DND-41 (cell line): ENCODE measurements at regions not wholly inside any gene's neighbourhood (a gene's known extent, or its start where the extent isn't known, plus 50 kb on each side); places are given as distances from the start of the nearest gene placed in this dataset.

Source experiments
- ATAC-seq: fragments of 200-7000 bp; cut with Tn5 transposase; 3 replicates; pipeline ENCODE4 v1.9.1; 2021; ENCODE audit warnings: low read depth; ENCODE audit not compliant: insufficient read depth
- DNase-seq: peaks from one replicate; pipeline ENCODE4 v3.0.0-alpha.2; 2020
- H2AFZ ChIP-seq: 2 replicates; pipeline ENCODE4 v1.6.0; 2012; ENCODE audit warnings: low read depth, low read length
- H3K27ac ChIP-seq: 2 replicates; pipeline ENCODE4 v1.5.1; 2012; ENCODE audit warnings: low read length, inconsistent platforms
- H3K27me3 ChIP-seq: fragments of 200-600 bp; sonication (generic); 2 replicates; pipeline ENCODE4 v1.6.0; 2012; ENCODE audit warnings: low read length, mild to moderate bottlenecking, inconsistent platforms; ENCODE audit not compliant: insufficient read depth, poor library complexity
- H3K36me3 ChIP-seq: 2 replicates; pipeline ENCODE4 v1.5.1; 2012; ENCODE audit warnings: low read length, inconsistent platforms; ENCODE audit not compliant: insufficient read depth
- H3K4me1 ChIP-seq: 2 replicates; pipeline ENCODE4 v1.5.1; 2012; ENCODE audit warnings: mild to moderate bottlenecking, low read length; ENCODE audit not compliant: insufficient read depth
- H3K4me2 ChIP-seq: 2 replicates; pipeline ENCODE4 v1.6.0; 2012; ENCODE audit warnings: mild to moderate bottlenecking, moderate library complexity, low read length, inconsistent platforms; ENCODE audit not compliant: insufficient read depth
- H3K4me3 ChIP-seq, 2 experiments: fragments of 200-600 bp in 1 of 2; shearing (Covaris generic) in 1 of 2; 2 replicates each; pipeline ENCODE4 v1.5.1; 2012 to 2016; ENCODE audit warnings: inconsistent platforms in 2 of 2, low read length in 2 of 2, mild to moderate bottlenecking in 2 of 2, low read depth in 1 of 2, moderate library complexity in 1 of 2
- H3K79me2 ChIP-seq: 2 replicates; pipeline ENCODE4 v1.6.0; 2012; ENCODE audit warnings: low read length, inconsistent platforms; ENCODE audit not compliant: insufficient read depth
- H3K9ac ChIP-seq: 2 replicates; pipeline ENCODE4 v1.6.0; 2012; ENCODE audit warnings: low read depth, mild to moderate bottlenecking, inconsistent platforms, low read length, moderate library complexity
- H3K9me3 ChIP-seq: 2 replicates; pipeline ENCODE4 v1.5.1; 2012; ENCODE audit warnings: low read length, moderate library complexity, mild to moderate bottlenecking, inconsistent platforms; ENCODE audit not compliant: insufficient read depth, severe bottlenecking
- H4K20me1 ChIP-seq: 2 replicates; pipeline ENCODE4 v1.6.0; 2012; ENCODE audit warnings: low read length; ENCODE audit not compliant: insufficient read depth
- EZH2 ChIP-seq: IDR thresholded peaks from 3 replicates; pipeline ENCODE4 v1.6.1; 2012; ENCODE audit warnings: borderline replicate concordance, low read depth, mild to moderate bottlenecking, moderate library complexity, low read length, inconsistent platforms; ENCODE audit not compliant: severe bottlenecking
- TF ChIP-seq, protein P1 (sequence below): IDR thresholded peaks from 2 replicates; pipeline ENCODE4 v1.5.1; 2012; ENCODE audit warnings: borderline replicate concordance, low read length, moderate library complexity, mild to moderate bottlenecking; ENCODE audit not compliant: poor library complexity, severe bottlenecking; ENCODE audit errors: extremely low read depth

DNA sequence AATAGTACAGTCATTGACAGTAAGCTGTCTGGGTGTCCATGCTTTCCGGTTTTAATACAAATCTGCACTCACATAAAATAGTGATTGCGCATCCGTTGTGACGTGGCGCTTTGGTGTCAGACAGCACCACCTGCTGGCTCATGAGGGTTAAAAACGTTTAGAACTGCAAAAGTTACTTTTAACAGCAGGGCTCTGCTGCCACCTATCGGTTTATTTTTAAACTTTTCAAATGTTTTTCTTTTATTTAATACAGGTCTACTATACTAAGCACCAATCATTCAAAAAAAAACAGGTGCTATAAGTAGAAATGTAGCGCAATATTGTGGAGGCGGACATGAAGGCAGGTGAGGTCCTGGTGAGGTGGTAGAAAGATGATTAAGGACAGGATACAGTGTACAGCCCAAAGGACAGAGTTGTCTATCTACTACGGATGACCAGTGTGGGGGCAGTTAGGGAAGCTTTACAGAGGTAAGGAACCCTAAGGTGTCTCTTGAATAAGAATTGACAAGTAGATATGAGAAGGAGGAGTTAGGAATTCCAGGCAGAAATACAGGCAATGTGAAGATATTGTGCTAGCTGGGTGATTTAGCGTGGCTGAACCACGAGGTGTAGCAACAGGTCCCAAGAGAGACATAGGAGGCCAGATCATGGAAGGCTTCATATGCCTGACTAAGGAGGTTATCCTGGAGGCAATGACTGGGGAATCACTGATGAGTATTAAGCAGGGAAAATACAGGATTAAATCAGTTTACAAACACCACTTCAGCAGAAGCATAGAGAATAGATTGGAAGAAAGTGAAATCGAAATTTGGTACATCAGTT lies 91.5 kb upstream of the PRB2 start:
- Histone ChIP-seq H3K9me3 (no peaks in the 10 kb centered on the region), H3K27ac (no peak overlapping the region), H3K9ac (no peak overlapping the region), H3K36me3 (no peaks in the 10 kb centered on the region), H3K4me1 (peaks cover 4% of the 10 kb centered on the region), H3K79me2 (no peaks in the 10 kb centered on the region), H3K27me3 (no peaks in the 10 kb centered on the region), H4K20me1 (no peaks in the 10 kb centered on the region), H2AFZ (no peak overlapping the region), H3K4me3 (no peak overlapping the region), H3K4me2 (peak overlapping the region; percentile 24; the same call in 1 of the 2 replicates)
- no peak for TF ChIP-seq EZH2
- TF ChIP-seq, protein P1, sequence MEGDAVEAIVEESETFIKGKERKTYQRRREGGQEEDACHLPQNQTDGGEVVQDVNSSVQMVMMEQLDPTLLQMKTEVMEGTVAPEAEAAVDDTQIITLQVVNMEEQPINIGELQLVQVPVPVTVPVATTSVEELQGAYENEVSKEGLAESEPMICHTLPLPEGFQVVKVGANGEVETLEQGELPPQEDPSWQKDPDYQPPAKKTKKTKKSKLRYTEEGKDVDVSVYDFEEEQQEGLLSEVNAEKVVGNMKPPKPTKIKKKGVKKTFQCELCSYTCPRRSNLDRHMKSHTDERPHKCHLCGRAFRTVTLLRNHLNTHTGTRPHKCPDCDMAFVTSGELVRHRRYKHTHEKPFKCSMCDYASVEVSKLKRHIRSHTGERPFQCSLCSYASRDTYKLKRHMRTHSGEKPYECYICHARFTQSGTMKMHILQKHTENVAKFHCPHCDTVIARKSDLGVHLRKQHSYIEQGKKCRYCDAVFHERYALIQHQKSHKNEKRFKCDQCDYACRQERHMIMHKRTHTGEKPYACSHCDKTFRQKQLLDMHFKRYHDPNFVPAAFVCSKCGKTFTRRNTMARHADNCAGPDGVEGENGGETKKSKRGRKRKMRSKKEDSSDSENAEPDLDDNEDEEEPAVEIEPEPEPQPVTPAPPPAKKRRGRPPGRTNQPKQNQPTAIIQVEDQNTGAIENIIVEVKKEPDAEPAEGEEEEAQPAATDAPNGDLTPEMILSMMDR: peak; percentile 92
- ATAC-seq (peak; percentile 93), DNase-seq (peak; percentile 81)

DNA sequence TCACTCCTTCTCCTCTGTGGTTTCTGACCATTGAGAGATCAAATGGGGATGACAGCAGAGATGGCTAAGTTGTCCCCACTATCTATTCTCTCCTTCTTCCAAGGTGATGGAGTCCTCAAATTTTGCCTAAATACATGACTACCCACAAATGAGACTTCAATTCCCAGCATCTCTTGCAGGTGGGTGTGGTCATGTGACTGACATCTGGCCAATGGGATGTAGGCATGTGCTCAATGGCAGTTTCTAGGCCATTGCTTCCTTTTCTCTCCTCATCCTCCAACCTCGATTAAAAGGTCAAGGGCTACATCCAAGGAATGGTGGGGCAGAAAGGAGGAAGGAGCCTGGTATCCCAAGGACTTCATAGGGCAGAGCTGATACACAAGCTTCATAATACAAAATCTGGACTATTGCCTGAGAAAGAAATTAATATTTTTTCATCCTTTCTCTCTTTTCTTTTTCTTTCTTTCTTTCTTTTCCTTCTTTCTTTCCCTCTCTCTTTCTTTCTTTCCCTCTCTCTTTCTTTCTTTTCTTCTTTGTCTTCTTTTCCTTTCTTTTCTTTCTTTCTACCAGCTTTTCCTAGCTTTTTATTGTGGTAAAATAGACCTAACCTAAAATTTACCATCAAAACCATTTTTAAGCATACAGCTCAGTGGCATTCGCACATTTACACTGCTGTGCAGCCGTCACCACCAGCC lies 100.9 kb upstream of the PRB2 start:
- Histone ChIP-seq H3K27me3 (no peaks in the 10 kb centered on the region), H3K27ac (no peak overlapping the region), H3K9ac (no peak overlapping the region), H3K79me2 (no peaks in the 10 kb centered on the region), H3K4me1 (no peaks in the 10 kb centered on the region), H3K4me3 (no peak overlapping the region), H3K36me3 (no peaks in the 10 kb centered on the region), H4K20me1 (no peaks in the 10 kb centered on the region), H2AFZ (no peak overlapping the region), H3K4me2 (no peak overlapping the region), H3K9me3 (no peaks in the 10 kb centered on the region)
- TF ChIP-seq EZH2: no peak
- TF ChIP-seq, protein P1: no peak
- ATAC-seq: no peak
- DNase-seq: no peak

DNA sequence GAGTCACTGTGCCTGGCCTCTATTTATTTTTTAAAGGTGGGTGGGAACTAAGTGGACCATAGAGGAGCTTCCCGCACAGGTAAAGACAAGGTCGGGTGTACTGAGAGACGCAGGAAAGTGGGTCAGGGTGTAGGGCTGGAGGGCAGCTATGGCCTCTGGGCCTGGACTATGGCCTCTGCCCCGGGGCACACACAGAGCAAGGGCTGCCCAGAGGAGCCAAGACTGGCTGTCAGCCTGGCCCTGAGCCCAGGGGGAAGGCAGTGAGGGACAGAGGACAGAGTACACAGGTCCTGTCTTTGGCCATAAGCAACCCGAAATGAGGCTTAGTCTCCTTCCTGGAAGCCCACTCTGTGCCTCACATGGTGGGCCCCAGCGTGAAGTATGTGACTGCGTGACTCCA lies 102.1 kb upstream of the PRB2 start:
- Histone ChIP-seq H3K4me3 (no peak overlapping the region), H3K79me2 (no peaks in the 10 kb centered on the region), H3K9ac (no peak overlapping the region), H3K36me3 (no peaks in the 10 kb centered on the region), H4K20me1 (no peaks in the 10 kb centered on the region), H3K9me3 (no peaks in the 10 kb centered on the region), H3K4me2 (no peak overlapping the region), H3K27ac (no peak overlapping the region), H3K27me3 (no peaks in the 10 kb centered on the region), H3K4me1 (no peaks in the 10 kb centered on the region), H2AFZ (no peak overlapping the region)
- TF ChIP-seq EZH2: no peak
- TF ChIP-seq, protein P1: no peak
- DNase-seq: no peak
- ATAC-seq: no peak
